GM12864 (cell line): ENCODE measurements at regions not wholly inside any gene's neighbourhood (a gene's known extent, or its start where the extent isn't known, plus 50 kb on each side); places are given as distances from the start of the nearest gene placed in this dataset.

Experiments used
- DNase-seq: peaks from one replicate; pipeline ENCODE4 v3.0.0-alpha.2; 2011; ENCODE audit warnings: low read depth
- H3K4me3 ChIP-seq: 2 replicates; pipeline ENCODE4 v1.5.1; 2011; ENCODE audit warnings: mild to moderate bottlenecking, low read depth, low read length, control low read depth
- TF ChIP-seq, protein P1 (sequence below): IDR thresholded peaks from 2 replicates; pipeline ENCODE4 v1.5.1; 2011; ENCODE audit warnings: low read depth, mild to moderate bottlenecking, moderate library complexity, low read length, control low read depth, inconsistent platforms; ENCODE audit errors: missing control alignments

DNA sequence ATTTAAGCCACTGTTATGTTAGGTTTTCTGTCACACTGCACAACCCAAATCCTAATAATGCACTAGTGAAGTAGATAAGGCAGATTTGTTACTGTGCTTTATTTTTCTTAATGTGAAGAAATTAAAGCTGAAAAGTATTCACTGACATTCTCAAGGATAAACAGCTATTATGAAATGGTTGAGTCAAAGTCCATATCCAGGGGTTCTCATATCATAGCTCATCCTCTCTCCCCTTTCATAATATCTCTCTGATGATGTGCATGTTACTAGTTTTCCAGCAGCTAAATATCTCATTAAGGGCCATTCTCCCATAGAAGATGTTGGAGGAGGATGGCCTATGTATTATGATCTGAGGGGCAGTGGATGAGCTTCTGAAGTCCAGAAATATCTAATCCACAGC lies 53.6 kb upstream of the CCDC190 start:
- H3K4me3 ChIP-seq, result no peak overlapping the region
- DNase-seq, result no peak
- TF ChIP-seq, protein P1, sequence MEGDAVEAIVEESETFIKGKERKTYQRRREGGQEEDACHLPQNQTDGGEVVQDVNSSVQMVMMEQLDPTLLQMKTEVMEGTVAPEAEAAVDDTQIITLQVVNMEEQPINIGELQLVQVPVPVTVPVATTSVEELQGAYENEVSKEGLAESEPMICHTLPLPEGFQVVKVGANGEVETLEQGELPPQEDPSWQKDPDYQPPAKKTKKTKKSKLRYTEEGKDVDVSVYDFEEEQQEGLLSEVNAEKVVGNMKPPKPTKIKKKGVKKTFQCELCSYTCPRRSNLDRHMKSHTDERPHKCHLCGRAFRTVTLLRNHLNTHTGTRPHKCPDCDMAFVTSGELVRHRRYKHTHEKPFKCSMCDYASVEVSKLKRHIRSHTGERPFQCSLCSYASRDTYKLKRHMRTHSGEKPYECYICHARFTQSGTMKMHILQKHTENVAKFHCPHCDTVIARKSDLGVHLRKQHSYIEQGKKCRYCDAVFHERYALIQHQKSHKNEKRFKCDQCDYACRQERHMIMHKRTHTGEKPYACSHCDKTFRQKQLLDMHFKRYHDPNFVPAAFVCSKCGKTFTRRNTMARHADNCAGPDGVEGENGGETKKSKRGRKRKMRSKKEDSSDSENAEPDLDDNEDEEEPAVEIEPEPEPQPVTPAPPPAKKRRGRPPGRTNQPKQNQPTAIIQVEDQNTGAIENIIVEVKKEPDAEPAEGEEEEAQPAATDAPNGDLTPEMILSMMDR, result no peak

DNA sequence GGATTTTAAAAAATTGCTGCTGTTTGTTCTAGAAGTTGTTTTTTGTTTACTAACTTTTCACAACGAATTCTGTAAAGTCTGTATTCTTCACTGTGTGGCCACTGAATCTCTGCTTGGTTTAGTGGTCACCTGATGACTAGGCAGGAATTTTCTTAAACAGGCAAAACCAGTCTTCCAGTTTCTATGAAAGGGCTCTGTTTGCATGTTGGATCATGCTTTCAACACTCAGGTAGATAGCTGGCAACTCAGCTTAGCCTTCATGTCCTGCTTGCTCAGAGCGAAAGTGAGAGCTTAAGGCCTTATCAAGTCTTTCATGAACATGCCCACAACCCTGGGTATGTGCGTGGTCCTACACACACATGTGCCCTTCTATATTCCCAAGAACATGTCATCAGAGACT lies 52.4 kb upstream of the CCDC190 start:
- TF ChIP-seq, protein P1, result no peak
- H3K4me3 ChIP-seq, result no peak overlapping the region
- no peak for DNase-seq

DNA sequence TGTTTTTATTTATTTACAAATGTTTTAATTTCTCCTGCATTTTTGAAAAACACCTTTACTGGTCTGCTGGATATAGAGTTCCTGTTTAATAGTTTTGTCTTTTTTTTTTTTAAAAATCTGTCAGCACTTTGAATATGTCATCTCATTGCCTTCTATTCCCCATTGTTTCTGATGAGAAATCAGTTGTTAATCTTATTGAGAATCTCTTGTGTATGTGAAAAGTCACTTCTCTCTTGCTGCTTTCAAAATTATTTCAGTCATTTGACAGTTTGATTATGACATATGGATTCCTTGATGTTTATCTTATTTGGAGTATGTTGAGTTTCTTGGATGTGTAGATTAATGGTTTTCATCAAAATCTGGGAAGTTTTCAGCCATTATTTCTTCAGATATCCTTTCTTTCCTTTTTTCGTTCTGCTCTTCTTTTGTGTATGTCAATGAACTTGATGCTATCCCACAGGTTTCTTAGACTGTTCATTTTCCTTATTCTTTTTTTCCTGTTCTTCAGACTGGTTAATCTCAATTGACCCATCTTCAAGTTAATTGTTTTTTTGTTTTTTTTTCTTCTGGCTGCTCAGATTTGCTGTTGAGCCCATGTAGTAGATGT lies 51.2 kb upstream of the CCDC190 start:
- H3K4me3 ChIP-seq, result no peak overlapping the region
- TF ChIP-seq, protein P1, result no peak
- no peak for DNase-seq
